ENCODE measurements at regions not wholly inside any gene's neighbourhood (a gene's known extent, or its start where the extent isn't known, plus 50 kb on each side); places are given as distances from the start of the nearest gene placed in this dataset.

- Histone ChIP-seq H3K27me3 (no peaks in the 10 kb centered on the region), H3K4me1 (no peaks in the 10 kb centered on the region), H3K9me3 (no peaks in the 10 kb centered on the region), H3K36me3 (no peaks in the 10 kb centered on the region), H3K27ac (no peak overlapping the region), H3K4me3 (no peak overlapping the region)
- DNase-seq (ENCODE audit: extremely low spot score in 2 of 2), result no peak
- intact Hi-C loops (cut with DNase I), result no loop called here
- no peak for TF ChIP-seq POLR2A (IDR thresholded peaks at IDR 0.05)
- TF ChIP-seq POLR2AphosphoS5 (IDR thresholded peaks at IDR 0.05; ENCODE audit: insufficient read depth in 1 of 2, low read depth in 1 of 2), result no peak
- no peak for TF ChIP-seq CTCF (IDR thresholded peaks at IDR 0.05)
These were observed 318.6 kb downstream of the NAF1 start for GRCh38 chr4:162847945-162848549.

- H3K27me3 ChIP-seq, result no peaks in the 10 kb centered on the region
- no peak overlapping the region for H3K4me3 ChIP-seq
- intact Hi-C loops (cut with DNase I), result no loop called here
- TF ChIP-seq POLR2AphosphoS5 (IDR thresholded peaks at IDR 0.05; ENCODE audit: insufficient read depth in 1 of 2, low read depth in 1 of 2) (no peak), CTCF (IDR thresholded peaks at IDR 0.05) (no peak), POLR2A (IDR thresholded peaks at IDR 0.05) (no peak)
- H3K9me3 ChIP-seq, result no peaks in the 10 kb centered on the region
- no peaks in the 10 kb centered on the region for H3K36me3 ChIP-seq
- H3K27ac ChIP-seq, result no peak overlapping the region
- no peaks in the 10 kb centered on the region for H3K4me1 ChIP-seq
- DNase-seq (ENCODE audit: extremely low spot score in 2 of 2), result no peak
These were observed 324.9 kb downstream of the NAF1 start for GRCh38 chr4:162841753-162842152.

GRCh38 chr4:162839814-162840213 lies 326.9 kb downstream of the NAF1 start:
- Histone ChIP-seq H3K9me3 (no peaks in the 10 kb centered on the region), H3K27ac (no peak overlapping the region), H3K36me3 (no peaks in the 10 kb centered on the region), H3K27me3 (no peaks in the 10 kb centered on the region), H3K4me1 (no peaks in the 10 kb centered on the region), H3K4me3 (no peak overlapping the region)
- TF ChIP-seq POLR2A (IDR thresholded peaks at IDR 0.05), result no peak
- no peak for TF ChIP-seq POLR2AphosphoS5 (IDR thresholded peaks at IDR 0.05; ENCODE audit: insufficient read depth in 1 of 2, low read depth in 1 of 2)
- DNase-seq (ENCODE audit: extremely low spot score in 2 of 2), result no peak
- intact Hi-C loops (cut with DNase I), result no loop called here

- no peak overlapping the region for H3K4me3 ChIP-seq
- intact Hi-C loops (cut with DNase I), result no loop called here
- TF ChIP-seq POLR2A (IDR thresholded peaks at IDR 0.05) (no peak), CTCF (IDR thresholded peaks at IDR 0.05) (no peak), POLR2AphosphoS5 (IDR thresholded peaks at IDR 0.05; ENCODE audit: insufficient read depth in 1 of 2, low read depth in 1 of 2) (no peak)
These were observed 328.0 kb downstream of the NAF1 start for GRCh38 chr4:162838671-162839070.

GRCh38 chr4:162837679-162838078 lies 329.0 kb downstream of the NAF1 start:
- no peak for DNase-seq (ENCODE audit: extremely low spot score in 2 of 2)
- H3K27ac ChIP-seq, result no peak overlapping the region
- intact Hi-C loops (cut with DNase I), result no loop called here

More at GRCh38 chr4:162838671-162839070, 328.0 kb downstream of the NAF1 start:
- H3K27me3 ChIP-seq, result no peaks in the 10 kb centered on the region
- H3K36me3 ChIP-seq, result no peaks in the 10 kb centered on the region
- H3K4me1 ChIP-seq, result no peaks in the 10 kb centered on the region
- no peaks in the 10 kb centered on the region for H3K9me3 ChIP-seq
- DNase-seq (ENCODE audit: extremely low spot score in 2 of 2), result no peak
- H3K27ac ChIP-seq, result no peak overlapping the region

More at GRCh38 chr4:162837679-162838078, 329.0 kb downstream of the NAF1 start:
- Histone ChIP-seq H3K4me3 (no peak overlapping the region), H3K27me3 (no peaks in the 10 kb centered on the region), H3K36me3 (no peaks in the 10 kb centered on the region), H3K4me1 (no peaks in the 10 kb centered on the region), H3K9me3 (no peaks in the 10 kb centered on the region)
- TF ChIP-seq POLR2A (IDR thresholded peaks at IDR 0.05), result no peak
- TF ChIP-seq POLR2AphosphoS5 (IDR thresholded peaks at IDR 0.05; ENCODE audit: insufficient read depth in 1 of 2, low read depth in 1 of 2), result no peak
- TF ChIP-seq CTCF (IDR thresholded peaks at IDR 0.05), result no peak

Data from vagina (tissue), 2 donors.